NAMALWA (cell line): ENCODE measurements at regions not wholly inside any gene's neighbourhood (a gene's known extent, or its start where the extent isn't known, plus 50 kb on each side); places are given as distances from the start of the nearest gene placed in this dataset.

Source experiments
- DNase-seq: peaks from one replicate; pipeline ENCODE4 v3.0.0-alpha.2; 2015; ENCODE audit warnings: low spot score

GRCh38 chr14:84197704-84198103 lies 1332.2 kb upstream of the FLRT2 start:
- DNase-seq = no peak

- no peak for DNase-seq
Observed at GRCh38 chr14:84202486-84202885, 1327.5 kb upstream of the FLRT2 start.

- DNase-seq = no peak
Observed at GRCh38 chr14:84203896-84204295, 1326.0 kb upstream of the FLRT2 start.

GRCh38 chr14:84208451-84208850 lies 1321.5 kb upstream of the FLRT2 start:
- no peak for DNase-seq

- no peak for DNase-seq
Observed at GRCh38 chr14:84209031-84209430, 1320.9 kb upstream of the FLRT2 start.

DNA sequence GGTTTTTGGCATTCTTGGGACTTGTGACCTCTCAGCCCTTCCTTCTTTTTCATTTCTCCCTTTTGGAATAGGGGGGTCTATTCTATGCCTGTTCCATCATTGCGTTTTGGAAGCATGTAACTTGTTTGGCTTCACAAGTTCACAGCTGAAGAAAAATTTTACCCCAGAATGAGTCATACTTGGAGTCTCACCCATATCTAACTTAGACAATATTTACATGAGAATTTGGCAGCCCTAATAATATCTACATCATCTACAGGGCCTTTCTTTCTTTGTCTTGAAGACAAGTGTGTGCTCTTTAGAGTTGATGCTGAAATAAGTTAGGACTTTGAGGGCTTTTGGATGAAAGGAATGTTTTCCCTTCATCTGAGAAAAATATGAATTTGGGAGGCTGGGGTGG lies 1312.9 kb upstream of the FLRT2 start:
- DNase-seq = no peak

DNA sequence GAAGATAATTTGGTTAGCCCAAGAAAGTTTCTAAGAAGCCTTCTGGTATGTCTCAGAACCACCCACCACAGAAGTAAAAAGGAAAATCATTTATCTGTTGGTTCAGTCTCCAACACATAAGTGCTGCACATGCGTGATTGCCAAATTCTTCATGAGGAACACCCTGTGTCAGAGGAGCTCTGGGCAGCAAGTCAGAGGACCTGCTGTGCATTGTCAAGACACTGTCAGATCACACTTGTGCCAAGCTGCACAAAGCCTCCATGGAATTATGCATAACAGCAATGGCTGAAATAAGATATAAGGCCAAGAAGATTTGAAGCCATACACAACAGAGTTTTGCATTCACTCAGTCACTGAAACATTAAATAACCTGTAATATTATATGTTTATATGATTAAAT lies 1304.7 kb upstream of the FLRT2 start:
- no peak for DNase-seq

GRCh38 chr14:84228702-84229101 lies 1301.2 kb upstream of the FLRT2 start:
- no peak for DNase-seq

- DNase-seq = no peak
Observed at GRCh38 chr14:84234281-84234680, 1295.7 kb upstream of the FLRT2 start.

DNA sequence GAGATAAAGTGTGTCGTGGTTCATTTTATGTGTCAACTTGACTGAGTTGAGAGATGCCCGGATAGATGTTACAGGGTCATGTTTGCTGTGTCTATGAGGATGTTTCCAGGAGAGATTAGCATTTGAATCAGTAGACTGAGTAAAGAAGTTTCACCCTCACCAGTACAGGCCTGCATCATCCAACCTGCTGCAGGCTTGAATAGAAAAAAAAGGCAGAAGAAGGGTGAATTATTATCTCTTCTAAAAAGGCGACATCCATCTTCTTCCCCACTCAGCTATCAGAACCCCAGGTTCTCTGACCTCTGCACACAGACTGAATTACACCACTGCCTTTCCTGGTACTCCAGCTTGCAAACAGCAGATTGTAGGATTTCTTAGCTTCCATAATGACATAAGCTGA lies 1293.7 kb upstream of the FLRT2 start:
- no peak for DNase-seq

- no peak for DNase-seq
Observed at GRCh38 chr14:84237881-84238280, 1292.1 kb upstream of the FLRT2 start.

GRCh38 chr14:84247693-84248092 lies 1282.3 kb upstream of the FLRT2 start:
- no peak for DNase-seq

DNA sequence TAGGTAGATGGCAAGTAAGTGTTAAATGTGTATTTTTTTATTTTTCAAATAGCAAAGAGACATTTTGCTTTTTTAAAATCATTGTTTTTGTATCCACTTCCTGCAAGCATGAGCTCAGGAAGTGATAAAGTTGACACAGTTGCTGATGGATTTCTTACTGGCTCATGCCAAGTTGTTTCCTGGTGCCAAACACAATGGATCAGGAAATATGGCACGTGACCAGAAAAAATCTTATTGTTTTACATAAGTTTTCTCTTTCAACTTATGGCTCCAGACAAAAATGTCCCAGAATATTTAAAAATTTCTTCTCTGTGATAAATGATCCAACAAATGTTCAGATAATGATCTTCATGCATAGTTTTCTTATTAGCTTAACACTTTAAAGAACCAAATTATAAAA lies 1279.1 kb upstream of the FLRT2 start:
- no peak for DNase-seq

DNA sequence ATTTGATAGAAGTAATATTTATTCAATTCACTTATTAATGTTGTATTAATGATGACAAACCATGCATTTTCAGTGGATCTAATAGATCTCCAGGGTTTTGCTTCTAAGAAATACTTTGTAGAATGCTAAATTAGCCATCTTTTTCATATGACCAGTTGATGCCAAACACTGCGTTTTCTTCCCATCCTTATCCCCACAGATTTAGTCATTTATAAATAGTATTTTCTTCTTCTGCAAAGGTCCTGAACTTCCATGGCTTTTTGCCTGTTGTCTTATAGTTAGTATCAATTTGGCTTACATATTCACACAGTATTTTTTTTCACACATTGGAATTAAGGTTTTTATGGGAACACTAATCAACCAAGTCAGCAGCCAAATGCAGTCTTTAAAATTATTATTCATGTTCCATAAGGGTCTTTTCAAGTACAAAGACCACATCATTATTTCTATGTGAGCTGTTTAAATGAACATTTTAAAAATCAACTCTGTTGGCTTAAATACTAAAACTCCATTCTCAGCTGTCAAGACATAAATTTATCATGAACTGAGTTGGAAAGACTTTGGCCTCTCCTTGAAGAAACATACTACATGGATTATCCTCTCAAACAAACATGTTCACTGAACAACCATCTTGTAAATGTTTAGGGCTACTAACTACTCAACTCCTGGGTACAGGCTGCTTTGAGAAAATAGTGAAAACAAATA lies 1278.4 kb upstream of the FLRT2 start:
- no peak for DNase-seq

GRCh38 chr14:84252706-84253105 lies 1277.2 kb upstream of the FLRT2 start:
- no peak for DNase-seq

DNA sequence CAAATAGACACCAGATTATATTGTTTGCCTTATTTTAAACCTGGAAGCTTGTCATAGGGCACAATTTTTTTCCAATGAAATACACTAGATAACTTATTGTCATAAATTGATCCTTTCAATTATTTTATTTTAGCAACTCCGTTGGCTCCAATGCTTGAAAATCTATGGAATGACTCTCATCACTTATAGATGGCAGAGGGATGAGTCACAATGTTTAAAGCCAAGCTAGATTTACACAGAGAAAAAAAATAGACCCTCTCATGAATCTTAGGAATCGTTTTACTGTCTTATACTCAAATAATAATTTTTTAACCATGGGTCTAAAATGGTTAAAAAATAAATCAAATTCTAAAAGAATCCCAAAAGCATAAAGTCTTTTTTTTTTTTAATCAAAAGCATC lies 1276.6 kb upstream of the FLRT2 start:
- DNase-seq = no peak

DNA sequence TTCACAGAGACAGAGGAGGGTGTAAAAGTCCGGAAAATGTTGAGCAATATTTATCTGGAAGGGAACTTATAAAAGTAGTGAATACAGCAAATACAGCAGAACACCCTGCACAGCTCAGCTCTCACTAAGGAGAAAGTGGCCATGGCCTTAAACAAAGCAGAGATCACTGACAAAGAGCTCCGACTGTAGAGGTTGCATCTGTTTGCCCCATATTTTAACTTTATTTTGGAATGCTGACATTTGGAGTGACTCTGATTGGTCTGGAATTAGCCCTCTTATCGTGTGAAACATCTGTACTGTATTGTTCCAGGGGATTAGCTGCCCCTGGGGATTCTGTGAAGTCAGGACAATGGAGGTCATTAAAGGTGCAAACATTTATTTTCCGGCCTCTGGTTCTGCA lies 1275.7 kb upstream of the FLRT2 start:
- DNase-seq = no peak

GRCh38 chr14:84262932-84263331 lies 1267.0 kb upstream of the FLRT2 start:
- DNase-seq = no peak

- no peak for DNase-seq
Observed at GRCh38 chr14:84272290-84272721, 1257.6 kb upstream of the FLRT2 start.

DNA sequence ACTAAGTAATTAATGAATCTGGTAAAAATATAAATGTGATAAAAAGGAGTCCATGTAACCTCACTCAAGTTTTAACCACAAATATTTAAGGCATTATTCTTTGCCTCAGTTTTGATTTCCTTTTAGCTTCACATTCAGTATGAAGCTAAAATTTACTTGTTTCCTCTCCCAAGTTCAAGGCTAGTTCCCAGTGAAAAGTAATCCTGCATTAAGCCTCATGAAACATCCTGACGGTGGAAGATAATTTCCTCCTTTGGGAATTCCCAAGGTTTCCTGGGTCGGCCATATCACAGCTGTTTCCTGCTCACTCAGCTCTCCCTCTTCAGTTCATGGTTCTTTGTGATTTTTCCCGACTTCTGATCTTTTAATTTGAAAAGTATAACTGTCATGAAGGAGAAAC lies 1256.8 kb upstream of the FLRT2 start:
- DNase-seq = no peak

- no peak for DNase-seq
Observed at GRCh38 chr14:84282618-84283017, 1247.3 kb upstream of the FLRT2 start.

DNA sequence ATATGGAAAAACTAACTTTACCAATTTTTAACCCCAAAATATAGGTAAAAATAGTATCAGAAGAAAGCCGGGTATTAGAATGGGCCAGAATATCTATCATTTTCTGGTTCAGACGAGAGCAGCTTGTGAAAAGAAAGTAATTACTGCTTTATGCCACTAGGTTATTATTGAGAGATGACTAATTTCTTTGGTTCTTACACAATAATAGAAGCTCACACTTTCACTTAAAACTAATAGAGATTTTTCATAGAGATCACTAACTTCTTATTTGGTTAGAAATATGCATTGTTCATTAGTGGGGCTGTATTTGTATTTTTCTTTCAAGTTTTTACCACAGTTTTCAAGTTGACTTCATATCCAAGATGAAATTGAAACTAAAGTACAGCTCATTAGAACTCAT lies 1241.2 kb upstream of the FLRT2 start:
- no peak for DNase-seq

DNA sequence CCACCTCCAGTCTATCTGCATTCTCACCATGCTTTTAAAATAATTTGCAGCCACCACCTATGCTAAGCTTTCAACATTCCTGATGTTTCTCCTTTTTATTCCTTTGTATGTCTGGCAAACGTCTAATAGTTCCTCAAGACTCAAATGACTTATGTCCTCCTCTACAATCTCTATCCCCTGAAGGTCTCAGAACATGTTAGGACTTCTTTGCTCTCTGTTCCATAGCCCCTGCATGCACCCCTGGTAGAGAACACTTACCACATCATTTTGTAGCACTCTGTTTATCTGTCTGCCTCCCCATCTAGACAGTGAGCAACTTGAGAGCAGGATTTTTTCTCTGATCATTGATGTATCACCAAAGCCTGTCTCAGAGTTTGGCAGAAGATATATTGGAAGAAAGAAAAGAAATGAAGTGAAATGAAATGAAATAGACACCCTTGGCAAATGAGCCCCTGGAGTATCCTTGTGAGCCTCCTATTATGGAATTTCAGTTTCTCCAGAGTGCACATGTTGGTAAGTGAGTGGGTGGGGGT lies 1231.2 kb upstream of the FLRT2 start:
- no peak for DNase-seq

GRCh38 chr14:84303140-84303539 lies 1226.8 kb upstream of the FLRT2 start:
- DNase-seq = no peak
